BLaER1 treated with 17β-estradiol and CSF1 and Interleukin-3, amounts not matched to agents 10 nM and 100 nM (cell line): ENCODE measurements at regions not wholly inside any gene's neighbourhood (a gene's known extent, or its start where the extent isn't known, plus 50 kb on each side); places are given as distances from the start of the nearest gene placed in this dataset.

Experiments
- H3K27ac ChIP-seq, 11 experiments: shearing (Covaris generic); formaldehyde crosslinking; 2 replicates each; pipeline ENCODE4 v1.8.1; 2022
- H3K27me3 ChIP-seq, 11 experiments: shearing (Covaris generic); formaldehyde crosslinking; 2 replicates each; pipeline ENCODE4 v1.8.1; 2022
- H3K36me3 ChIP-seq, 11 experiments: shearing (Covaris generic); formaldehyde crosslinking; 2 replicates each; pipeline ENCODE4 v1.8.1; 2022
- H3K4me1 ChIP-seq, 10 experiments: shearing (Covaris generic); formaldehyde crosslinking; 2 replicates each; pipeline ENCODE4 v1.8.1; 2022
- H3K4me2 ChIP-seq, 11 experiments: shearing (Covaris generic); formaldehyde crosslinking; 2 replicates each; pipeline ENCODE4 v1.8.1; 2022
- H3K4me3 ChIP-seq, 10 experiments: shearing (Covaris generic); formaldehyde crosslinking; 2 replicates each; pipeline ENCODE4 v1.8.1; 2022
- H3K9ac ChIP-seq, 11 experiments: shearing (Covaris generic); formaldehyde crosslinking; 2 replicates each; pipeline ENCODE4 v1.8.1; 2022
- H3K9me3 ChIP-seq, 11 experiments: shearing (Covaris generic); formaldehyde crosslinking; replicated peaks in 1 of 11; 2 replicates each; pipeline ENCODE4 v1.8.1; 2022
- H4K20me1 ChIP-seq, 11 experiments: shearing (Covaris generic); formaldehyde crosslinking; 2 replicates each; pipeline ENCODE4 v1.8.1; 2022
- Cebpa-rat ChIP-seq, 11 experiments: shearing (Covaris generic); IDR thresholded peaks; 2 replicates each; pipeline ENCODE4 v1.8.1; 2022

DNA sequence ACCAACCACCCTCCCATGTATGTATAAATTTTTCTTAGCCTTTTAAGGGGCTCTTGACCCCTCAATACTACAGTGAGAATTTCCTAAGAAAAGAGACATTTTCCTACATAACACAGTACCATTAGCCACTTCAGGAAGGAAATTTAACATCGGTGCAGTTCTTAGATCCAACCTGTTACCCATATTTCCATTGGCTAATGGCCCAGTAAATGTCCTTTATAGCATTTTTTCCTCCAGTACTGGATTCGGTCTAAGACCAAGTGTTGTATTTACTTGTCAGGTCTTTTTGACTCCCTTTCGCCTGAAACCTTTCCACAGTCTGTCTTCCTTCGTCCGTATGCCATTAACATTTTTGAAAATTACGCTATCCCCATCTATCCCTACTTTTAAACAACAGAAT, 173.4 kb upstream of the PMEPA1 start:
- Histone ChIP-seq H3K4me2 (no peak overlapping the region), H3K27ac (no peak overlapping the region), H3K9me3 (peaks cover 0 to 14% (median 4%) of the 10 kb centered on the region in 11 experiments; a peak in 6 of 22 replicates), H3K4me1 (no peaks in the 10 kb centered on the region), H4K20me1 (no peaks in the 10 kb centered on the region), H3K36me3 (no peaks in the 10 kb centered on the region), H3K9ac (no peak overlapping the region), H3K27me3 (no peaks in the 10 kb centered on the region), H3K4me3 (no peak overlapping the region)
- TF ChIP-seq Cebpa-rat (IDR thresholded peaks at IDR 0.05): no peak

DNA sequence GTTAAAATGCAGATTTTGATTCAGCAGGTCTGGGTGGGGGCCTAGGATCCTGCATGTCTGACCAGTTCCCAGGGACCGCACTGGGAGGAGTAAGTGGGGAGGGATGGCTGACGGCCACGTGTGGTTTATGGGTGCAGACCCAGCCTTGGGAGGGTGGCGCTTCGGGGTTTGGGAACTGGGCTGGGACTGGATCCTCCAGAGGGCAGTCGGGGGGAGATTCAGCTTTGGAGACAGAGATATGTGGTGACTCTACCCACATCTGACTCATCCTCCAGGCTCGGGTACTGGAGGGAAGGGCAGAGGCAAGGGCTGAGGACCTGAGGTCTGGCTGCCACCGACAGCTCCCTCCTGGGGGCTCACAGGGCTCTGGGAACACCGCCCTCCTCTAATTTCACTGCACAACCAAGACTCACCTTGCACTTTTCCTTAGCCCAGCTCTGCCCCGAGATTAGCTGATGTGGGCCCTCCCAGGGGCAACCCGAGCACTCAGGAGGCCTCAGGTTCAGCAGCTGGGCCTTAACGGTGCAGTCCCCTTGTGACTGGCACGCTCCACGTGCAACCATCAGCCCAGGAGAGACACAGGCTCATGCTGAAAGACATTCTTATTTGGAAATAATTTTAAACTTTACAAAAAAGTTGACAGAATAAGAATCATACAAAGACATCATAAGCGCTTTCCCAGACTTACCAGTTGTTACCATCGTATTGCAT, 172.8 kb upstream of the PMEPA1 start:
- no peaks in the 10 kb centered on the region for H3K27me3 ChIP-seq
- no peak overlapping the region for H3K9ac ChIP-seq
- no peaks in the 10 kb centered on the region for H3K4me1 ChIP-seq
- H3K4me2 ChIP-seq: no peak overlapping the region
- no peak for TF ChIP-seq Cebpa-rat (IDR thresholded peaks at IDR 0.05)
- no peak overlapping the region for H3K27ac ChIP-seq
- H3K36me3 ChIP-seq: no peaks in the 10 kb centered on the region
- H3K9me3 ChIP-seq: peaks cover 0 to 8% (median 4%) of the 10 kb centered on the region in 11 experiments; a peak in 6 of 22 replicates
- H3K4me3 ChIP-seq: no peak overlapping the region
- H4K20me1 ChIP-seq: no peaks in the 10 kb centered on the region

DNA sequence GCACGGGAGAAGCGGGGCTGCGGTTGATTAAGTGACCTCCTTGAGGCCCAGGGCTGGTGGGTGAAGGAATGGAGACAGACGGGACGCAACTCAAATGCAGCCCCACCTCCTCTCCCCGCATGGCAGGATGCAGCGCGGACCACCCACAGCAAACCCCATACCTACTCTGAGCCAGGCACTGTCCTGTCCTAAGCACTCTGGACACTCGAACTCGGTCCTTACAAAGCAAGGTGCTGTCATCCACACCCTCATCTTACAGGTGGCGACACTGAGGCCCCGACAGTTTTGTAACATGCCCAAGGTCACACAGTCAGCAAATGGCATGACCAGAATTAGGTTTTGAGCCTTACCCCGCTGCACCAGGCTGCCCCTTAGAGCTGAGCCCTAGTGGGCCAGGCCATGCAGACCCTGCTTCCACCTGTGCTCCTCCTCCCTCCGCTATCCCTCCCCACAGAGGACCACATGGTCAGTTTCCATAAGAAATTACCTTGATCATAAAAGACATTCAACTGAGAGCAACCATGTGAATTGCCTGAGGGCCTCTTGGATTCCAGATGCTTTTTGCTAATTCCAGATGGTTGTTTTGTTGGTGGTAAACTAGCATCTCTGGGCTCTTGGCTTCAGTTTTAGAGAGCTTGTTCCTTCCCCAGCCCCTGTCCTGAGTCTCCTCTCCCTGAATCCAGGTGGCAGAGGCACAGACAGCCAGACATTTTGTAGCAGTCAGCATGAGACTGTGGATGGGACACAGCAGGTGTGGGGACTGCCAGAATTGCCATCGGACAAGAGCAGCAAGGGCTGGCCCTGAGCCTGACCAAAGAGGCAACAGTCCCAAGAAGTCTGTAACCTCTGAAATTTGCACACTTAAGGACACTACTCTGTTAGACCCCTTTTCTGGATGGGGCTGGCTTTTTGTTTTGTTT, 171.9 kb upstream of the PMEPA1 start:
- Histone ChIP-seq H3K27me3 (no peaks in the 10 kb centered on the region), H3K4me2 (no peak overlapping the region), H3K27ac (no peak overlapping the region), H3K36me3 (no peaks in the 10 kb centered on the region), H3K4me1 (no peaks in the 10 kb centered on the region), H3K4me3 (no peak overlapping the region), H3K9ac (no peak overlapping the region), H4K20me1 (no peaks in the 10 kb centered on the region), H3K9me3 (no peaks in the 10 kb centered on the region)
- no peak for TF ChIP-seq Cebpa-rat (IDR thresholded peaks at IDR 0.05)

DNA sequence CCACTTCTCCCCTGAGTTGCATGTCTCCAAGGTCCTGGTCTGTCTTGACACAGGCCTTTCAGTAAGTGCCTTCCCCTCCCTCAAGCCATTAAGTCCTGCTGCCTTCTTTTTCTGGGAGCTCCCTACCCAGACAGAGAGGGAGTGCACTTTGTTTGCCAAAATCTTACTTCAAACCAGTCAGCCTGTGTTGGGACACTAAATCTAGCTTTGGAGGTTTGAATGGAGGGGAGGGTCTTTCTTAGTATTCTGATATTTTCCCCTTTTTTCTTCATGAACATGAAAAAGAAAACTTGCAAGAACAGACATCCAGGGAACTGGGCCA, 170.7 kb upstream of the PMEPA1 start:
- Histone ChIP-seq H3K4me2 (no peak overlapping the region), H3K27ac (no peak overlapping the region), H3K36me3 (no peaks in the 10 kb centered on the region), H3K4me3 (no peak overlapping the region), H3K4me1 (no peaks in the 10 kb centered on the region), H3K9ac (no peak overlapping the region), H4K20me1 (no peaks in the 10 kb centered on the region), H3K27me3 (no peaks in the 10 kb centered on the region), H3K9me3 (no peaks in the 10 kb centered on the region)
- TF ChIP-seq Cebpa-rat (IDR thresholded peaks at IDR 0.05): no peak

DNA sequence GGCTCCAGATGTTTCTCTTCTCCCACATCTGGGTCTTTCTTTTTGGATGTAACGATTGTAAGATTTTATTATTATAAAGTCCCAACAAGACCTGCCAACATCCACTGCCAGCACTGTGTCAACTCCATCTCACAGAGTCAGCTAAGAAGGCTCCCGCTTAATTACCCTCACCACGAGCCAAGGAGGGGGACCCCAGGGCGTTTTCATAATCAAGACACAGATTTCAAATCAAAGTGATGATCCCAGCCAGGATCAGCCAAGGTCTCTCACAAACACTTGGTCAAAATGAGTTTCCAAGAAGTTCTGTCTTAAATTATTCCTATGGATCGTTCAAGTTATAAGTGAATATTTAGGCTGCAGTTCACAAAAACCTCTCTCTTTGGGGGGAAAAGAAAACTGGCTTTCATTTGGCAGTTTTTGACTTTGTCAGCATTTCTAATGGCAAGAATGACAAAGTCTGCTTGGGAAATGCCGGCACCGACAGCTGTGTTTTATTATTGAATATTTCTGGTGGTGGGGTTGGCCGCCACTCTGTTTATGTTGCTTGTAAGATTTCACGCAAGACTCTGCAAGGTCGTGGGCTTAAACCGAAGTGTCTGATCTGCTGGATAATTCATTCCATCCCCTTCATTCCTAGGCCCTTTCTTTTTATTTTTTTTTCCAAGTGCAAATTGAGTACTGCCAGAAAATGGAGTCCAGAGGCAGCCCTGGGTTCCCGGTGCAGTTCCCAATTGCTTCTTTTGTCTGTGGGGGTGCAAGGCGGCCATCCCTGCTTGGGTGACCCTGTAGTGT, 170.2 kb upstream of the PMEPA1 start:
- Histone ChIP-seq H3K36me3 (no peaks in the 10 kb centered on the region), H3K9ac (no peak overlapping the region), H4K20me1 (no peaks in the 10 kb centered on the region), H3K27me3 (no peaks in the 10 kb centered on the region), H3K27ac (no peak overlapping the region), H3K4me2 (no peak overlapping the region), H3K4me3 (no peak overlapping the region), H3K4me1 (no peaks in the 10 kb centered on the region), H3K9me3 (no peaks in the 10 kb centered on the region)
- TF ChIP-seq Cebpa-rat (IDR thresholded peaks at IDR 0.05): no peak

DNA sequence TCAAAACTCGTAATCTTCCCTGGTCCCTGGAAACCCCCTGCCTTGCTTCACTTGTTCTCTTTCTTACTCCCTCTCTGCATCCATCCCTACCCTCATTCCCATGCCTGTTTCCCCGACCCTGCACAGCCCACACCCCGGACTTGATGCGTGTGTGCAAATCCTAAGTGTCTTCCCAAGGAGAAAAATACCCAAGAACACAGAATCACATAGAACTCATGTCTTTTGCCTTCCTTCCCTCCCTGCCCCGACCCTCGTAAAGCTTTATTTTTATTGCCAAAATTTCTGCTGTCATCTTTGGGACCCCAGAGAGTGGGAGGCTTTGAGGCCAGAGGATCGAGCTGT, 169.6 kb upstream of the PMEPA1 start:
- Histone ChIP-seq H3K36me3 (no peaks in the 10 kb centered on the region), H3K4me3 (no peak overlapping the region), H3K27ac (no peak overlapping the region), H3K4me1 (no peaks in the 10 kb centered on the region), H3K9me3 (no peaks in the 10 kb centered on the region), H3K4me2 (no peak overlapping the region), H3K27me3 (no peaks in the 10 kb centered on the region), H4K20me1 (no peaks in the 10 kb centered on the region), H3K9ac (no peak overlapping the region)
- no peak for TF ChIP-seq Cebpa-rat (IDR thresholded peaks at IDR 0.05)

DNA sequence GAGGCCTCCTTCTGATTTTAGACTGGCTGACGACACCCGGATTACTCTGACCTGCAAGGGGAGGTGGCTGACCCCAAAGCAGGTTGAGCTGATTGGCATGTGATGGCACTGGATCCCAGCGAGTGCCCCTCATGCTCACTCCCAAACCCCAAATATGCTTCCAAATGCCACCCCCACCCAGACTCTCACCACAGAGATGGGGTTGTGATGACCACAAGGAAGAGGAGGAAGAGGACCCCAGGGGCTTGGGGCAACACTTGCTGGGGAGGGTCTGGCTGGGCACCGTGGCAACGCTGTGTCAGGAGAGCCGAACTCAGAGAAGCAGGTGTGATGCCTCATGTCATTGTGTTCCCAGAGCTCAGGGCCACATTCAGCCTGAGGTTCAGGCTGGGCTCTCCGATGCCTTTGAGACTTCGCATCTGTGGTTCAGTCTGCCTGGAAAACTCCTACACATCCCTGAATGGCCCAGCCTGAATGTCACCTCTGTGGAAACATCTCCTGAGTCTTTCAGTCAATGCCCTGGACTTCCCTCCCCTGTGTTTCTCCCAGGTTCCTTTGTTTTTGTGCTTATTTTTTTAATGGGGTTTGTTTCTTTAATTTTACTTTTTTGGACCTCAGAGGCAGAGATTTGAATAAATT, 169.1 kb upstream of the PMEPA1 start:
- Histone ChIP-seq H3K4me1 (no peaks in the 10 kb centered on the region), H3K36me3 (no peaks in the 10 kb centered on the region), H4K20me1 (no peaks in the 10 kb centered on the region), H3K27me3 (no peaks in the 10 kb centered on the region), H3K9me3 (no peaks in the 10 kb centered on the region), H3K27ac (no peak overlapping the region), H3K4me2 (no peak overlapping the region), H3K9ac (no peak overlapping the region), H3K4me3 (no peak overlapping the region)
- no peak for TF ChIP-seq Cebpa-rat (IDR thresholded peaks at IDR 0.05)

DNA sequence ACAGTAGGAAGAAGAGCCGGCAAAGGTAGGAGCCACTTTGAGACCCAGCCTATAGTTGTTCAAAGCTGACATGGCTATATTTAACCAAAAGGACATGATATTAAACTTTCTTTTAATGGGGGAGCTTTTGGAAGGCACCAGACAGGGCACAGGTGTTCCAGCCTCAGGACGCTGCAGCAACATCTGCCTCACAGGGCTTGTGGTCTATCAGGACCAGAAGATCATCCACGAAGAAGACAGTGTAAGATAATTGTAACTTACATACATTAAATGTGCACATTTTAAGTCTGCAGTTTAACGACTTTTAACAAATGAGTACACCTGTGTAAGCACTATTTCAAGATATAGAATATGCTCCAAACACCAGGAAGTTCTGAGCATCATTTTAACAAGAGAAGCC, 168.2 kb upstream of the PMEPA1 start:
- peaks cover 0 to 2% (median under 1%) of the 10 kb centered on the region in 11 experiments; a peak in 7 of 22 replicates for H3K9me3 ChIP-seq
- H3K9ac ChIP-seq: no peak overlapping the region
- no peaks in the 10 kb centered on the region for H3K4me1 ChIP-seq
- no peak overlapping the region for H3K4me2 ChIP-seq
- TF ChIP-seq Cebpa-rat (IDR thresholded peaks at IDR 0.05): no peak
- H3K36me3 ChIP-seq: no peaks in the 10 kb centered on the region
- no peaks in the 10 kb centered on the region for H4K20me1 ChIP-seq
- H3K4me3 ChIP-seq: no peak overlapping the region
- H3K27me3 ChIP-seq: no peaks in the 10 kb centered on the region
- H3K27ac ChIP-seq: no peak overlapping the region
